WTC11 (cell line): ENCODE measurements at regions not wholly inside any gene's neighbourhood (a gene's known extent, or its start where the extent isn't known, plus 50 kb on each side); places are given as distances from the start of the nearest gene placed in this dataset.
A peak's percentile ranks its signal among the peaks of the same experiment; 100 is the strongest.

Experiments used
- ATAC-seq: fragments of 200-7000 bp; cut with Tn5 transposase; 2 replicates; pipeline ENCODE4 v1.10.0; 2021; ENCODE audit warnings: mild to moderate bottlenecking, moderate library complexity
- CTCF ChIA-PET: fragments of 300-600 bp; sonication (Branson Sonifier 250); formaldehyde crosslinking; loops from one replicate; lab custom pipeline; 2021; ENCODE audit warnings: antibody characterized with exemption; lab: Charles Lee
- POLR2A ChIA-PET: fragments of 350-600 bp; sonication (Branson Sonifier 250); formaldehyde crosslinking; loops from one replicate; lab custom pipeline; 2021; ENCODE audit warnings: antibody characterized with exemption; lab: Charles Lee
- DNase-seq: peaks from one replicate; pipeline ENCODE4 v3.0.0; 2021; ENCODE audit warnings: low spot score
- H3K27ac Mint-ChIP-seq: 2 replicates; pipeline ENCODE4 v1.8.0; 2021; ENCODE audit warnings: mixed read lengths
- H3K27me3 Mint-ChIP-seq: 2 replicates; pipeline ENCODE4 v1.8.0; 2021; ENCODE audit warnings: low read depth, mild to moderate bottlenecking, moderate library complexity, mixed read lengths
- H3K36me3 Mint-ChIP-seq: 2 replicates; pipeline ENCODE4 v1.8.0; 2021; ENCODE audit warnings: mixed read lengths
- H3K4me1 Mint-ChIP-seq: 2 replicates; pipeline ENCODE4 v1.8.0; 2022; ENCODE audit warnings: mixed read lengths
- H3K4me3 Mint-ChIP-seq: 2 replicates; pipeline ENCODE4 v1.8.0; 2021; ENCODE audit warnings: mild to moderate bottlenecking, moderate library complexity, mixed read lengths
- H3K9me3 Mint-ChIP-seq: 2 replicates; pipeline ENCODE4 v1.8.0; 2021; ENCODE audit warnings: mixed read lengths
- CBFB ChIP-seq: sonication (generic); formaldehyde crosslinking; IDR thresholded peaks from 2 replicates; pipeline ENCODE4 v1.8.1; 2022; ENCODE audit warnings: mild to moderate bottlenecking, low read depth, missing genetic modification reagents
- CREM ChIP-seq: sonication (generic); formaldehyde crosslinking; IDR thresholded peaks from 2 replicates; pipeline ENCODE4 v1.8.1; 2022; ENCODE audit warnings: mild to moderate bottlenecking, missing genetic modification reagents, moderate library complexity
- ESRRA ChIP-seq: sonication (generic); formaldehyde crosslinking; IDR thresholded peaks from 2 replicates; pipeline ENCODE4 v1.8.1; 2022; ENCODE audit warnings: mild to moderate bottlenecking, missing genetic modification reagents, borderline replicate concordance
- FOXP1 ChIP-seq: sonication (generic); formaldehyde crosslinking; IDR thresholded peaks from 2 replicates; pipeline ENCODE4 v1.8.0; 2022; ENCODE audit warnings: missing genetic modification reagents, mild to moderate bottlenecking, moderate library complexity, borderline replicate concordance
- GRHL2 ChIP-seq: fragments of 250-450 bp; sonication (Bioruptor Pico); IDR thresholded peaks from 2 replicates; pipeline ENCODE4 v1.8.0; 2022; ENCODE audit warnings: mild to moderate bottlenecking, moderate library complexity; ENCODE audit not compliant: insufficient replicate concordance, severe bottlenecking
- IRF2 ChIP-seq: sonication (generic); formaldehyde crosslinking; IDR thresholded peaks from 2 replicates; pipeline ENCODE4 v1.8.0; 2022; ENCODE audit warnings: low read depth, missing genetic modification reagents, borderline replicate concordance
- NFYB ChIP-seq: sonication (generic); formaldehyde crosslinking; conservative IDR thresholded peaks from 2 replicates; pipeline ENCODE4 v1.8.0; 2022; ENCODE audit warnings: low read depth, missing genetic modification reagents
- NR3C1 ChIP-seq: sonication (generic); formaldehyde crosslinking; conservative IDR thresholded peaks from 2 replicates; pipeline ENCODE4 v1.8.1; 2023; ENCODE audit warnings: low read depth, mild to moderate bottlenecking, missing genetic modification reagents
- PRRX2 ChIP-seq: fragments of 250-450 bp; sonication (Bioruptor Pico); IDR thresholded peaks from 2 replicates; pipeline ENCODE4 v1.8.0; 2021; ENCODE audit warnings: mild to moderate bottlenecking
- TEAD4 ChIP-seq: sonication (generic); formaldehyde crosslinking; IDR thresholded peaks from 2 replicates; pipeline ENCODE4 v1.8.0; 2022; ENCODE audit warnings: mild to moderate bottlenecking, missing genetic modification reagents
- TP53 ChIP-seq: sonication (generic); formaldehyde crosslinking; IDR thresholded peaks from 2 replicates; pipeline ENCODE4 v1.8.1; 2023; ENCODE audit warnings: mild to moderate bottlenecking, missing genetic modification reagents
- ZBTB21 ChIP-seq: sonication (generic); formaldehyde crosslinking; IDR thresholded peaks from 2 replicates; pipeline ENCODE4 v1.8.1; 2023; ENCODE audit warnings: mild to moderate bottlenecking, missing genetic modification reagents, borderline replicate concordance
- ZNF121 ChIP-seq: sonication (generic); formaldehyde crosslinking; IDR thresholded peaks from 2 replicates; pipeline ENCODE4 v1.8.0; 2023; ENCODE audit warnings: missing genetic modification reagents
- TF ChIP-seq, protein P1 (sequence below): sonication (generic); formaldehyde crosslinking; conservative IDR thresholded peaks from 2 replicates; pipeline ENCODE4 v1.8.1; 2023; ENCODE audit warnings: mild to moderate bottlenecking, low read depth, missing genetic modification reagents, moderate library complexity
- TF ChIP-seq, protein P2 (sequence below): sonication (generic); formaldehyde crosslinking; IDR thresholded peaks from 2 replicates; pipeline ENCODE4 v1.8.1; 2023; ENCODE audit warnings: mild to moderate bottlenecking, missing genetic modification reagents
- TF ChIP-seq, protein P3 (sequence below): fragments of 250-450 bp; sonication (Bioruptor Pico); IDR thresholded peaks from 2 replicates; pipeline ENCODE4 v1.9.0; 2021; ENCODE audit warnings: mild to moderate bottlenecking
- TF ChIP-seq, protein P4 (sequence below): sonication (generic); formaldehyde crosslinking; IDR thresholded peaks from 2 replicates; pipeline ENCODE4 v1.8.1; 2023; ENCODE audit warnings: mild to moderate bottlenecking, missing genetic modification reagents, moderate library complexity
- TF ChIP-seq, protein P5 (sequence below): sonication (generic); formaldehyde crosslinking; IDR thresholded peaks from 2 replicates; pipeline ENCODE4 v1.8.0; 2022; ENCODE audit warnings: mild to moderate bottlenecking, missing genetic modification reagents
- TF ChIP-seq, protein P6 (sequence below): fragments of 250-450 bp; sonication (Bioruptor Pico); IDR thresholded peaks from 2 replicates; pipeline ENCODE4 v1.8.0; 2021; ENCODE audit warnings: mild to moderate bottlenecking
- TF ChIP-seq, protein P7 (sequence below): fragments of 250-450 bp; sonication (Bioruptor Pico); IDR thresholded peaks from 2 replicates; pipeline ENCODE4 v1.9.0; 2021; ENCODE audit warnings: moderate library complexity, mild to moderate bottlenecking, inconsistent platforms, borderline replicate concordance

DNA sequence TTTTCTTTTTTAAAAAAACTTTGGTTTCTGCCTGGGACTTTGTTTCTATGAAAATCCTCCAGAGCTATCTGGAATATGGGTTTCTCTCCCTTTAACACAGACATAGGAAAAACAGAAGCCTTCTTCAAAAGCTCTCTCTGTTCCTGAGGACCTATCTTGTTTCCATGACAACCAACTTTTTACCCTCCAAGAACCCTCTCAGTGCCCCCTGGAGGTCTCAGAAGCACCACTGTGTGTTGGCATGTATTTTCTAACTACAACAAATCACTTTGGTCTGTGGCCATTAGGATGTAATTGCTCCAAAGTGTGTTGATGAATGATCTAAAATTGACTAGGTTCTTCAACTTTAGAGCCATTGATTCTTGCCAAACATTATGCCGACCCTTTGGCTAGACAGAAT lies 1331.6 kb downstream of the ADGRL3 start:
- peak; percentile 16 for DNase-seq
- ChIA-PET POLR2A (no interaction called here), CTCF (interaction anchor here (0.6 kb wide), 1 partner anchor 135 kb away, joined by 3 read pairs; no protein-coding TSS in a partner anchor)
- TF ChIP-seq, protein P1, sequence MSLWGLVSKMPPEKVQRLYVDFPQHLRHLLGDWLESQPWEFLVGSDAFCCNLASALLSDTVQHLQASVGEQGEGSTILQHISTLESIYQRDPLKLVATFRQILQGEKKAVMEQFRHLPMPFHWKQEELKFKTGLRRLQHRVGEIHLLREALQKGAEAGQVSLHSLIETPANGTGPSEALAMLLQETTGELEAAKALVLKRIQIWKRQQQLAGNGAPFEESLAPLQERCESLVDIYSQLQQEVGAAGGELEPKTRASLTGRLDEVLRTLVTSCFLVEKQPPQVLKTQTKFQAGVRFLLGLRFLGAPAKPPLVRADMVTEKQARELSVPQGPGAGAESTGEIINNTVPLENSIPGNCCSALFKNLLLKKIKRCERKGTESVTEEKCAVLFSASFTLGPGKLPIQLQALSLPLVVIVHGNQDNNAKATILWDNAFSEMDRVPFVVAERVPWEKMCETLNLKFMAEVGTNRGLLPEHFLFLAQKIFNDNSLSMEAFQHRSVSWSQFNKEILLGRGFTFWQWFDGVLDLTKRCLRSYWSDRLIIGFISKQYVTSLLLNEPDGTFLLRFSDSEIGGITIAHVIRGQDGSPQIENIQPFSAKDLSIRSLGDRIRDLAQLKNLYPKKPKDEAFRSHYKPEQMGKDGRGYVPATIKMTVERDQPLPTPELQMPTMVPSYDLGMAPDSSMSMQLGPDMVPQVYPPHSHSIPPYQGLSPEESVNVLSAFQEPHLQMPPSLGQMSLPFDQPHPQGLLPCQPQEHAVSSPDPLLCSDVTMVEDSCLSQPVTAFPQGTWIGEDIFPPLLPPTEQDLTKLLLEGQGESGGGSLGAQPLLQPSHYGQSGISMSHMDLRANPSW (CRISPR knock-in tag), result no peak
- no peak for TF ChIP-seq FOXP1 (CRISPR knock-in tag)
- no peak for TF ChIP-seq TP53 (CRISPR knock-in tag)
- TF ChIP-seq, protein P2, sequence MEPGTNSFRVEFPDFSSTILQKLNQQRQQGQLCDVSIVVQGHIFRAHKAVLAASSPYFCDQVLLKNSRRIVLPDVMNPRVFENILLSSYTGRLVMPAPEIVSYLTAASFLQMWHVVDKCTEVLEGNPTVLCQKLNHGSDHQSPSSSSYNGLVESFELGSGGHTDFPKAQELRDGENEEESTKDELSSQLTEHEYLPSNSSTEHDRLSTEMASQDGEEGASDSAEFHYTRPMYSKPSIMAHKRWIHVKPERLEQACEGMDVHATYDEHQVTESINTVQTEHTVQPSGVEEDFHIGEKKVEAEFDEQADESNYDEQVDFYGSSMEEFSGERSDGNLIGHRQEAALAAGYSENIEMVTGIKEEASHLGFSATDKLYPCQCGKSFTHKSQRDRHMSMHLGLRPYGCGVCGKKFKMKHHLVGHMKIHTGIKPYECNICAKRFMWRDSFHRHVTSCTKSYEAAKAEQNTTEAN (CRISPR knock-in tag), result no peak
- TF ChIP-seq, protein P3, sequence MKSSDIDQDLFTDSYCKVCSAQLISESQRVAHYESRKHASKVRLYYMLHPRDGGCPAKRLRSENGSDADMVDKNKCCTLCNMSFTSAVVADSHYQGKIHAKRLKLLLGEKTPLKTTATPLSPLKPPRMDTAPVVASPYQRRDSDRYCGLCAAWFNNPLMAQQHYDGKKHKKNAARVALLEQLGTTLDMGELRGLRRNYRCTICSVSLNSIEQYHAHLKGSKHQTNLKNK, result no peak
- no peak for TF ChIP-seq CBFB
- no peak for TF ChIP-seq CREM (CRISPR knock-in tag)
- no peak for TF ChIP-seq NFYB
- H3K27ac Mint-ChIP-seq, result no peak overlapping the region
- peak; percentile 87 for ATAC-seq
- H3K9me3 Mint-ChIP-seq, result peaks cover 17% of the 10 kb centered on the region
- H3K4me1 Mint-ChIP-seq, result peaks cover 29% of the 10 kb centered on the region
- H3K36me3 Mint-ChIP-seq, result 0 out of 2 replicates have a peak, but pooled peaks cover under 1% of the 10 kb centered on the region
- no peak overlapping the region for H3K4me3 Mint-ChIP-seq
- H3K27me3 Mint-ChIP-seq, result no peaks in the 10 kb centered on the region

DNA sequence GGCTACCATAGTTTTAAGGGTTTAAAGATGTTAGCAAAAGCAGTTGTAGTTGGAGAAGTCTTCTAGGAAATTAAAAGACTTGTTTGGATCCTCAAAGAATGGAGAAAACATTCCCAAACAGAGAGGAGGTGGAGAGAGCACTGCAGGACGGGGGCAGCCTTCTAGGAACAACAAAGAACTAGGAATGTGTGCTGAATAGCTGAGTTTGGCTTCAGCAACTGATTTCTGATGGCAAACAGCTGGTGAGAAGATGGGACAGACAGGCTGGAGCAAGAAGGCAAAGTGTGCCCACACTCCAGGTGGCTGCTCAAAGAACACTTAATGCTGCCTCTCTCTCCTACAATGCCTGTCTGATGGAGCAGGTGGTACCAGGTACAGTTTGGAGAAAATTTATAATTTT lies 1331.1 kb downstream of the ADGRL3 start:
- Mint-ChIP-seq H3K9me3 (peaks cover 21% of the 10 kb centered on the region), H3K36me3 (0 out of 2 replicates have a peak, but pooled peaks cover 4% of the 10 kb centered on the region), H3K27me3 (no peaks in the 10 kb centered on the region), H3K4me3 (no peak overlapping the region)
- DNase-seq (peak; percentile 11), ATAC-seq (peak; percentile 90)
- TF ChIP-seq TEAD4 (no peak), PRRX2 (no peak), NFYB (no peak), GRHL2 (CRISPR knock-in tag) (no peak), IRF2 (CRISPR knock-in tag) (no peak), ESRRA (CRISPR knock-in tag) (no peak), ZBTB21 (no peak), NR3C1 (CRISPR knock-in tag) (no peak)
- TF ChIP-seq, protein P4, sequence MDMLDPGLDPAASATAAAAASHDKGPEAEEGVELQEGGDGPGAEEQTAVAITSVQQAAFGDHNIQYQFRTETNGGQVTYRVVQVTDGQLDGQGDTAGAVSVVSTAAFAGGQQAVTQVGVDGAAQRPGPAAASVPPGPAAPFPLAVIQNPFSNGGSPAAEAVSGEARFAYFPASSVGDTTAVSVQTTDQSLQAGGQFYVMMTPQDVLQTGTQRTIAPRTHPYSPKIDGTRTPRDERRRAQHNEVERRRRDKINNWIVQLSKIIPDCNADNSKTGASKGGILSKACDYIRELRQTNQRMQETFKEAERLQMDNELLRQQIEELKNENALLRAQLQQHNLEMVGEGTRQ (CRISPR knock-in tag), result no peak
- TF ChIP-seq, all 79 proteins: peak for 0
- CTCF ChIA-PET, result interaction anchor here (0.6 kb wide), 1 partner anchor 134 kb away, joined by 3 read pairs; no protein-coding TSS in a partner anchor
- 0 out of 2 replicates have a peak overlapping the region, but pooled peaks have one; percentile 54 for H3K27ac Mint-ChIP-seq
- POLR2A ChIA-PET, result no interaction called here
- H3K4me1 Mint-ChIP-seq, result peaks cover 31% of the 10 kb centered on the region

DNA sequence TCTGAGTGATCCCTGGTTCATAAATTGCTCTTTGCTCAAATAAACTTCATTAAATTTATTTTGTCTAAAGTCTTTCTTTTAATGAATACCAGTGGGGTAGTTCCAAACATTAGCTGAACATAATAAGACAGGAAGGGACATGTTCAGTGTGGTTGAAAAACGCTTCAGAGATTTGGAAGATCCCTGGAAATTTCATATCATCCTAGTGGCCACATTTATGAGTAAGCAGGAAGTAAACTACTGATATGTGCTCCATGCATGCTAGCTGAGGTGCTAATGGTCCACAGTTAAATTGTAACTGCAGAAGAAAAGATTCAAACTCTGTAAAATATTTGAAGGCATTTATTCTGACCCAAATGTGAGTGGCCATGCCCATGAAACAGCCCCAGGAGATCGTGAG lies 1328.7 kb downstream of the ADGRL3 start:
- H3K4me3 Mint-ChIP-seq, result no peak overlapping the region
- CTCF ChIA-PET, result no interaction called here
- TF ChIP-seq, protein P5, sequence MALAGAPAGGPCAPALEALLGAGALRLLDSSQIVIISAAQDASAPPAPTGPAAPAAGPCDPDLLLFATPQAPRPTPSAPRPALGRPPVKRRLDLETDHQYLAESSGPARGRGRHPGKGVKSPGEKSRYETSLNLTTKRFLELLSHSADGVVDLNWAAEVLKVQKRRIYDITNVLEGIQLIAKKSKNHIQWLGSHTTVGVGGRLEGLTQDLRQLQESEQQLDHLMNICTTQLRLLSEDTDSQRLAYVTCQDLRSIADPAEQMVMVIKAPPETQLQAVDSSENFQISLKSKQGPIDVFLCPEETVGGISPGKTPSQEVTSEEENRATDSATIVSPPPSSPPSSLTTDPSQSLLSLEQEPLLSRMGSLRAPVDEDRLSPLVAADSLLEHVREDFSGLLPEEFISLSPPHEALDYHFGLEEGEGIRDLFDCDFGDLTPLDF (CRISPR knock-in tag), result no peak
- TF ChIP-seq PRRX2 (no peak), ZNF121 (CRISPR knock-in tag) (no peak)
- TF ChIP-seq, protein P6, sequence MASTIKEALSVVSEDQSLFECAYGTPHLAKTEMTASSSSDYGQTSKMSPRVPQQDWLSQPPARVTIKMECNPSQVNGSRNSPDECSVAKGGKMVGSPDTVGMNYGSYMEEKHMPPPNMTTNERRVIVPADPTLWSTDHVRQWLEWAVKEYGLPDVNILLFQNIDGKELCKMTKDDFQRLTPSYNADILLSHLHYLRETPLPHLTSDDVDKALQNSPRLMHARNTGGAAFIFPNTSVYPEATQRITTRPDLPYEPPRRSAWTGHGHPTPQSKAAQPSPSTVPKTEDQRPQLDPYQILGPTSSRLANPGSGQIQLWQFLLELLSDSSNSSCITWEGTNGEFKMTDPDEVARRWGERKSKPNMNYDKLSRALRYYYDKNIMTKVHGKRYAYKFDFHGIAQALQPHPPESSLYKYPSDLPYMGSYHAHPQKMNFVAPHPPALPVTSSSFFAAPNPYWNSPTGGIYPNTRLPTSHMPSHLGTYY (CRISPR knock-in tag), result no peak
- TF ChIP-seq, protein P7, sequence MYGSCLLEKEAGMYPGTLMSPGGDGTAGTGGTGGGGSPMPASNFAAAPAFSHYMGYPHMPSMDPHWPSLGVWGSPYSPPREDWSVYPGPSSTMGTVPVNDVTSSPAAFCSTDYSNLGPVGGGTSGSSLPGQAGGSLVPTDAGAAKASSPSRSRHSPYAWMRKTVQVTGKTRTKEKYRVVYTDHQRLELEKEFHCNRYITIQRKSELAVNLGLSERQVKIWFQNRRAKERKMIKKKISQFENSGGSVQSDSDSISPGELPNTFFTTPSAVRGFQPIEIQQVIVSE (CRISPR knock-in tag), result no peak
- TF ChIP-seq, all 79 proteins: peak for 0
- DNase-seq, result no peak
- no peak for ATAC-seq
- POLR2A ChIA-PET, result no interaction called here
- Mint-ChIP-seq H3K4me1 (peaks cover 31% of the 10 kb centered on the region), H3K36me3 (peaks cover 23% of the 10 kb centered on the region), H3K27me3 (no peaks in the 10 kb centered on the region; the same call in 1 of the 2 replicates), H3K9me3 (peaks cover 32% of the 10 kb centered on the region), H3K27ac (no peak overlapping the region)
